Activated CD4-positive, alpha-beta T cell treated with anti-CD3 and anti-CD28 coated beads for 4 hours (primary cell): ENCODE measurements at regions not wholly inside any gene's neighbourhood (a gene's known extent, or its start where the extent isn't known, plus 50 kb on each side); places are given as distances from the start of the nearest gene placed in this dataset.

ENCODE experiments used
- DNase-seq, 2 donors: peaks; one replicate each; pipeline ENCODE4 v3.0.0-alpha.2; 2020

GRCh38 chr12:127300753-127301152 lies 966.2 kb upstream of the TMEM132C start:
- DNase-seq: no peak

- no peak for DNase-seq
Measured at GRCh38 chr12:127301876-127302275, 965.1 kb upstream of the TMEM132C start.

GRCh38 chr12:127304751-127305725 lies 961.9 kb upstream of the TMEM132C start:
- DNase-seq: no peak

GRCh38 chr12:127306604-127307215 lies 960.3 kb upstream of the TMEM132C start:
- DNase-seq: no peak

GRCh38 chr12:127307528-127307927 lies 959.4 kb upstream of the TMEM132C start:
- DNase-seq: no peak

GRCh38 chr12:127308148-127308547 lies 958.8 kb upstream of the TMEM132C start:
- no peak for DNase-seq

- DNase-seq: no peak
Measured at GRCh38 chr12:127310548-127310947, 956.4 kb upstream of the TMEM132C start.

- DNase-seq: no peak
Measured at GRCh38 chr12:127311720-127312364, 955.1 kb upstream of the TMEM132C start.

- DNase-seq: no peak
Measured at GRCh38 chr12:127324681-127325080, 942.3 kb upstream of the TMEM132C start.

- no peak for DNase-seq
Measured at GRCh38 chr12:127327986-127328385, 939.0 kb upstream of the TMEM132C start.

GRCh38 chr12:127328867-127329266 lies 938.1 kb upstream of the TMEM132C start:
- DNase-seq: no peak

GRCh38 chr12:127334365-127334764 lies 932.6 kb upstream of the TMEM132C start:
- no peak for DNase-seq

GRCh38 chr12:127334912-127335644 lies 931.9 kb upstream of the TMEM132C start:
- DNase-seq: no peak

- DNase-seq: no peak
Measured at GRCh38 chr12:127336416-127336815, 930.6 kb upstream of the TMEM132C start.

GRCh38 chr12:127339065-127339464 lies 927.9 kb upstream of the TMEM132C start:
- DNase-seq: no peak

GRCh38 chr12:127340381-127340780 lies 926.6 kb upstream of the TMEM132C start:
- no peak for DNase-seq

GRCh38 chr12:127342861-127343260 lies 924.1 kb upstream of the TMEM132C start:
- no peak for DNase-seq

GRCh38 chr12:127343940-127344339 lies 923.0 kb upstream of the TMEM132C start:
- DNase-seq: no peak

GRCh38 chr12:127351481-127352010 lies 915.4 kb upstream of the TMEM132C start:
- no peak for DNase-seq

- DNase-seq: no peak
Measured at GRCh38 chr12:127355061-127355841, 911.7 kb upstream of the TMEM132C start.

GRCh38 chr12:127358888-127359287 lies 908.1 kb upstream of the TMEM132C start:
- DNase-seq: no peak

GRCh38 chr12:127360580-127360979 lies 906.4 kb upstream of the TMEM132C start:
- no peak for DNase-seq
